ENCODE measurements at regions not wholly inside any gene's neighbourhood (a gene's known extent, or its start where the extent isn't known, plus 50 kb on each side); places are given as distances from the start of the nearest gene placed in this dataset.

DNA sequence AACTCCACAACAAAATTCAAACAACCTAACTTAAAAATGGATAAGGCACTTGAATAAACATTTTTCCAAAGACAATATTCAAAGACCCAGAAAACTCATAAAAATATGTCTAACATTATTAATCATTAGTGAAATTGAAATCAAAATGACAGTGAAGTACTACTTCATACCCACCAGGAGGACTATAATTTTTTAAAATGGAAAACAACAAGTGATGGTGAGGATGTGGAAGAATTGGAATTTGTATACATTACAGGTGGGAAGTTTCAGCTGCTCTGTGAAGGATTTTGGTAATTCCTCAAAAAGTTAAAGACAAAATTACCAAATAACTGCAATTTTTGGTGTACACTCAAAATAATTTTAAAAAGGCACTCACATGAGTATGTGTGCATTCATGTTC lies 920.0 kb downstream of the TDRD15 start:
- TF ChIP-seq, protein P1, sequence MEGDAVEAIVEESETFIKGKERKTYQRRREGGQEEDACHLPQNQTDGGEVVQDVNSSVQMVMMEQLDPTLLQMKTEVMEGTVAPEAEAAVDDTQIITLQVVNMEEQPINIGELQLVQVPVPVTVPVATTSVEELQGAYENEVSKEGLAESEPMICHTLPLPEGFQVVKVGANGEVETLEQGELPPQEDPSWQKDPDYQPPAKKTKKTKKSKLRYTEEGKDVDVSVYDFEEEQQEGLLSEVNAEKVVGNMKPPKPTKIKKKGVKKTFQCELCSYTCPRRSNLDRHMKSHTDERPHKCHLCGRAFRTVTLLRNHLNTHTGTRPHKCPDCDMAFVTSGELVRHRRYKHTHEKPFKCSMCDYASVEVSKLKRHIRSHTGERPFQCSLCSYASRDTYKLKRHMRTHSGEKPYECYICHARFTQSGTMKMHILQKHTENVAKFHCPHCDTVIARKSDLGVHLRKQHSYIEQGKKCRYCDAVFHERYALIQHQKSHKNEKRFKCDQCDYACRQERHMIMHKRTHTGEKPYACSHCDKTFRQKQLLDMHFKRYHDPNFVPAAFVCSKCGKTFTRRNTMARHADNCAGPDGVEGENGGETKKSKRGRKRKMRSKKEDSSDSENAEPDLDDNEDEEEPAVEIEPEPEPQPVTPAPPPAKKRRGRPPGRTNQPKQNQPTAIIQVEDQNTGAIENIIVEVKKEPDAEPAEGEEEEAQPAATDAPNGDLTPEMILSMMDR (IDR thresholded peaks at IDR 0.05; ENCODE audit: control insufficient read depth, extremely low read depth, insufficient read depth): no peak
- H3K4me3 ChIP-seq (ENCODE audit: low read depth, low read length): no peak overlapping the region
- no peak for DNase-seq (ENCODE audit: low read depth)

DNA sequence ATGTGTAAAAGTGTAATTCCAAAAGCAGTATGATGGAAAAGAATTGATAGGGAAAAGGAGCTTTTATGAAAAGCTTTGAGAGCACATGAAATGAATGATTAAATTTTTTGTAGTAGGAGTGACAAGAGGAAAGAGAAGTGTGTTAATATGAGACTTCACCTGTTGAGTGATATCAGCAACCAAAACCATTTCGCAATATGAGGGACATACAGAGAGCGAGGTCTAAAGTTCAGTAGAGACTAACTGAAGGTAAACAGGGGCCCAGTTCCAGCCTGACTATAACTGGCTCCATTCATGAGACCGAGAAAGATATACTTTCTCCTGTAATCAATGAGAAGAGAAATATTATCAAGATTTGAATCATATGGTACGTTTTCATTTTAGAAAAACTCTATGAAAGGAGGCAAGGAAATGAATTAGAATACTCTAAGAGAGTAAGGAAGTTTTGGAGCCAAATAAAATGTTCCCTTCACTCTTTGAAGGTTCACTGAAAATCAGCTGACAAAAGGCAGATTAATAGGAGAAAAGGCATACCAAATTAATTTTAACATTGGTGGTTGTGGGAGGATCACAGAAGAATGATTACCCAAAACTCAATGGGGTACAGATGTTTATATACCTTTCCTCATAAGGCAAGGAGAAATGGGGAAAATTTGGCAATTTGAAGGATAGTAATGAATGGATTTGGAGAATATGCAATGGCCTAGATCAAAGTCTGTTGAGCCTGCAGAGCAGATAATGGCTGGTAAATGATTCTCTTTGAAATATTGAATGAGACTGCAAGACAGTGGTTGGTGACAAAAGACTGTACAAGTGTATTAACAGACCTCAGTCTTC lies 932.2 kb downstream of the TDRD15 start:
- TF ChIP-seq, protein P1 (IDR thresholded peaks at IDR 0.05; ENCODE audit: control insufficient read depth, extremely low read depth, insufficient read depth): no peak
- DNase-seq (ENCODE audit: low read depth): no peak
- H3K4me3 ChIP-seq (ENCODE audit: low read depth, low read length): no peak overlapping the region

DNA sequence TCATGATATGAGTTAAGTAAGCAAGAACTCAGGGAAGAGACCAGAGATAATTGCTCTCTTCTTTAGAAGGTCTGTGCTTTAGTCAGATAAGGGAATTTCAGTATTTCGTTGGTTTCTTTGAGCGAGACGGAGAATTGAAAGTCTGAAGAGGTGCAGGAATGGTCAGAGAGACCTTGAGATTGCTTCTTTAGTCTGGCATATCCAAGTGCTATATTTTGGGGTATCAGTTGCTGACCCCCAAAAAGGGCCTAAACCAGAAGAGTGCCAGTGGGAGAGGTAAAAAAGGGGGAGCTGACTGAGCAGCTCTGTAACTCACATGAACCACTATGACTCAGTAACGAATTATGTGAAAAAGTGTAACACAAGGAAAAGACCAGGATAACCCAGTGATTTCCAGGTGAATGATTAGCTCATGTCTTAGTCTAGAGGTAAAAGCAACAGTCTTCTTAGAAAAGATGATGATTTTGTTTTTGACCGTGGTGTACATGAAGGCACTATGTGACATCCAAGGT lies 932.9 kb downstream of the TDRD15 start:
- H3K4me3 ChIP-seq (ENCODE audit: low read depth, low read length): no peak overlapping the region
- no peak for DNase-seq (ENCODE audit: low read depth)
- TF ChIP-seq, protein P1 (IDR thresholded peaks at IDR 0.05; ENCODE audit: control insufficient read depth, extremely low read depth, insufficient read depth): no peak

DNA sequence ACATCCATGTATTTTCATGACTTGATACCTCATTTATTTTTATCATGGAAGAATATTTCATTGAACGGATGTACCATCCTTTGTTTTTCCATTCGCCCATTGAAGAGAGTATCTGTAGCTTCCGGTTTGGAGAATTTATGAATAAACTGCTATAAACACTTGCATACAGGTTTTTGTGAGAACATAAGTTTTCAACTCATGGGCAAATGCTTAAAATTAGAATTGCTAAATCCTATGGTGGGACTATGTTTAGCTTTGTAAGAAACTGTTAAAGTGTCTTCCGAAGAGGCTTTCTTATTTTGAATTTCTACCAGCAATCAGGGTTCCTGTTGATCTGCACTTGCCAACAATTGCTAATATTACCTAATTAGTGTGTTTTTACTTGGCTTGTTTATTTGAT lies 938.9 kb downstream of the TDRD15 start:
- TF ChIP-seq, protein P1 (IDR thresholded peaks at IDR 0.05; ENCODE audit: control insufficient read depth, extremely low read depth, insufficient read depth): no peak
- no peak overlapping the region for H3K4me3 ChIP-seq (ENCODE audit: low read depth, low read length)
- DNase-seq (ENCODE audit: low read depth): no peak

DNA sequence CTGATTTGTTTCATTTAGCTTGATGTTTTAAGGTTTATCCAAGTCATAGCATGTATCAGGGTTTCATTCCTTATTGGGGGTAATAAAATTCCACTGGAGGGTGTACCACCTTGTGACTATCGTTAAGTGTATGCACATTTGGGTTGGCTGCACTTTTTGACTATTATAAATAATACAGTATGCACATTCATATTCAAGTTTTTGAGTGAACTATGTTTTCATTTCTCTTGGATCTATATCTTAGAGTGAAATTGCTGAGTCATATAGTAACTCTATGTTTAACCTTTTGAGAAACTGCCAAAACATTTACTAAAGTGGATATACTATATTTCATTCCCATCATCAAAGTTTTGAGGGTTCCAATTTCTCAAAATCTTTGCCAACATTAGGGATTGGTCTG lies 952.7 kb downstream of the TDRD15 start:
- no peak overlapping the region for H3K4me3 ChIP-seq (ENCODE audit: low read depth, low read length)
- TF ChIP-seq, protein P1 (IDR thresholded peaks at IDR 0.05; ENCODE audit: control insufficient read depth, extremely low read depth, insufficient read depth): no peak
- no peak for DNase-seq (ENCODE audit: low read depth)

DNA sequence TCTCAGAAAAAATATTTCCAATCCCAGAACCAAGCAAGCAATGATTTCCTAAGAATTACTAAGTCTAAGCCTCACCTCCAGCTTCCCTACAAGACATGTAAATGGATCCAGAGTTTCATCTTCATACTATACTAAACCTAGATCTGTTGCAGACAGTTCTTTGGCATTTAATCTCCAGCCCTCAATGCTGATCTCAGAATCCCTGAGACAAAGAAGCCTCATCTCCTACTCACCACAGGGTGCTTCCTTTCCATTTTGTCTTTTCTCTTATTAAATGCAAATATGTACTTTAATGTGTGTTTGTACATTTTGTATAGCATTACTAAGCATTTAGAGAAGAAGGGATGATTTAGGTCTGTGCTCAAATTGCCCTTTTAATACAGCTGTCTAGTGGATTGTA lies 954.9 kb downstream of the TDRD15 start:
- DNase-seq (ENCODE audit: low read depth): no peak
- TF ChIP-seq, protein P1 (IDR thresholded peaks at IDR 0.05; ENCODE audit: control insufficient read depth, extremely low read depth, insufficient read depth): no peak

More for the DNA sequence above, 954.9 kb downstream of the TDRD15 start:
- H3K4me3 ChIP-seq (ENCODE audit: low read depth, low read length): no peak overlapping the region

Data from LNCaP clone FGC (cell line).